Astrocyte of the cerebellum (primary cell): ENCODE measurements at regions not wholly inside any gene's neighbourhood (a gene's known extent, or its start where the extent isn't known, plus 50 kb on each side); places are given as distances from the start of the nearest gene placed in this dataset.

Experiments
- DNase-seq: peaks from one replicate; pipeline ENCODE4 v3.0.0-alpha.2; 2011; ENCODE audit warnings: low read depth
- H3K4me3 ChIP-seq: 2 replicates; pipeline ENCODE4 v1.5.1; 2011; ENCODE audit warnings: mild to moderate bottlenecking, low read depth, low read length, moderate library complexity
- in situ Hi-C: cut with HindIII; loops from 2 replicates; pipeline ENCODE4 v1.10.0; 2017; ENCODE audit warnings: low sequenced_read_pairs
- TF ChIP-seq, protein P1 (sequence below): IDR thresholded peaks from 2 replicates; pipeline ENCODE4 v1.5.1; 2012; ENCODE audit warnings: low read length, low read depth, moderate library complexity, mild to moderate bottlenecking; ENCODE audit errors: missing control alignments

DNA sequence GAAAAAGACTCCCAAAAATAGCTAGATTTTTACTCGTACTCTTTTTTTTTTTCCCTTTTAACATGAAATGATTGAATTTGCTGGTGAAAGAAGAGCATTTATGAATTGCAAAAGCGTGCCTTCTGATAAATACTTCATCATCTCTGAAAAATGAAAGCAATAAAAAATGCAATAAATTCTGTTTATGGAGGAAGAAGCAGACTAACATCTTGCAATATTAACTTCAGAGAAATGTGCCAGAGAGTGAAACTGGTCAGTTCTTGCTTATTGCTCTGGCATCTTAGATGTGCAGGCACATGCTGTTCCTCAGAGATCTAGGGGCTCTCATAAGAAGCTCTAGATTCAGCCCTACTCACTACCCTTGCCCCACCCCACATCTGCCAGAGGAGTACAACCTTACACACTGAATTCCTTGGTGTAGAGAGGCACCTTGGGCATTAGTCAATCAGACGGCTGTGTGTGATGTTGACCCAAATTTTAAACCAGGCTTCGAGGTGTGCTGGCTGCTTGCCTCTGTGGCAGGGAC is 891.1 kb upstream of the GHITM start:
- TF ChIP-seq, protein P1, sequence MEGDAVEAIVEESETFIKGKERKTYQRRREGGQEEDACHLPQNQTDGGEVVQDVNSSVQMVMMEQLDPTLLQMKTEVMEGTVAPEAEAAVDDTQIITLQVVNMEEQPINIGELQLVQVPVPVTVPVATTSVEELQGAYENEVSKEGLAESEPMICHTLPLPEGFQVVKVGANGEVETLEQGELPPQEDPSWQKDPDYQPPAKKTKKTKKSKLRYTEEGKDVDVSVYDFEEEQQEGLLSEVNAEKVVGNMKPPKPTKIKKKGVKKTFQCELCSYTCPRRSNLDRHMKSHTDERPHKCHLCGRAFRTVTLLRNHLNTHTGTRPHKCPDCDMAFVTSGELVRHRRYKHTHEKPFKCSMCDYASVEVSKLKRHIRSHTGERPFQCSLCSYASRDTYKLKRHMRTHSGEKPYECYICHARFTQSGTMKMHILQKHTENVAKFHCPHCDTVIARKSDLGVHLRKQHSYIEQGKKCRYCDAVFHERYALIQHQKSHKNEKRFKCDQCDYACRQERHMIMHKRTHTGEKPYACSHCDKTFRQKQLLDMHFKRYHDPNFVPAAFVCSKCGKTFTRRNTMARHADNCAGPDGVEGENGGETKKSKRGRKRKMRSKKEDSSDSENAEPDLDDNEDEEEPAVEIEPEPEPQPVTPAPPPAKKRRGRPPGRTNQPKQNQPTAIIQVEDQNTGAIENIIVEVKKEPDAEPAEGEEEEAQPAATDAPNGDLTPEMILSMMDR: no peak
- in situ Hi-C loops: no loop called here
- no peak for DNase-seq
- no peak overlapping the region for H3K4me3 ChIP-seq

DNA sequence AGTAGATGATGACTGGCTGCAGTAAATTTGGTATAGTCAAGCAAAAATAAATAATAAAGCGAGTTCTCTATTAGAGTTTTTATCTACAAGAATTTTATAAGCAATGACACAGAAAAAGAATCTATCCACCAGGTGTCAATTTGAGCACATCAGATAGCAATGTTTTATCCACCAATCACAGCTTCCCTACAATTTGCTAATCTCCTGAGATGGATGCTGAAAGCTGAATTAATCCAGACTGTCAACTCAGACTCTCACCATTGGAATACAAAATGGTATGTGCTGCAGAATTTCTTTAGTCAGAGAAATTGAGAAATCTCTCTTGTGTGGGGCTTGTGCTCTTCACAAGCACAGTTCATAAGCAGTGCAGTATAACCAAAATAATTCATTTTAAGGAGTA is 888.9 kb upstream of the GHITM start:
- no peak for DNase-seq
- in situ Hi-C loops: no loop called here
- no peak overlapping the region for H3K4me3 ChIP-seq
- TF ChIP-seq, protein P1: no peak

DNA sequence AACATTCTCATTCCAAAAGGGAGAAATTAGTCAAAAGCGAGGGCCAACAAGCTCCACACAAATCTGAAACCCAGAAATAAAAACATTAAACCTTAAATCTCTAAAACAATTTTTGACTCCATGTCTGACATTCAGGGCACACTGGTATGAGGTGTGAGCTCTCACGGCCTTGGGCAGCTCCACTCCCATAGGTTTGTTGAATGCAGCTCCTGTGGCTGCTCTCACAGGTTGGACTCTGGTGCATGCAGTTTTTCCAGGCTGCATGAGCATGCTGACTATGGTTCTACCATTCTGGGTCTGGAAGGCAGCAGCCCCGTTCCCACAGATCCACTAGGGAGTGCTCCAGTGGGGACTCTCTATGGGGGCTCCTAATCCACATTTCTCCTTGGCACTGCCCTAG is 887.1 kb upstream of the GHITM start:
- DNase-seq: no peak
- in situ Hi-C loops: no loop called here
- TF ChIP-seq, protein P1: no peak
- no peak overlapping the region for H3K4me3 ChIP-seq

DNA sequence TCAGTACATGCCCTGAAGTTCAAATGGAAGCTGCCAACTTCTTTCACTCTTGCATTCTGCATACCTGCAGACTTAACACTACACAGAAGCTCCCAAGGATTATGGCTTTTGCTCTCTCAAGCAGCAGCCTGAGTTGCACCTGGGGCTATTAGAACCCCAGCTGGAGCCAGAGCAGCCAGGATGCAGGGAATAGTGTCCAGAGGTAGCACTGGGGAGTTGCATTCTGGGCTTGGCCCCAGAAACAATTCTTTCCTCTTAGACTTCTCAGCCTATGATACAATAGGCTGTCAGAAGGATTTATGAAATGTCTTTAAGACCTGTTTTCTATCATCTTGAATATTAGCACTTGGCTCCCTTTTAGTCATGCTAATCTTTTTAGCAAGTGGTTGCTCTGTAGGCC is 886.7 kb upstream of the GHITM start:
- in situ Hi-C loops: no loop called here
- no peak overlapping the region for H3K4me3 ChIP-seq
- no peak for DNase-seq
- TF ChIP-seq, protein P1: no peak

DNA sequence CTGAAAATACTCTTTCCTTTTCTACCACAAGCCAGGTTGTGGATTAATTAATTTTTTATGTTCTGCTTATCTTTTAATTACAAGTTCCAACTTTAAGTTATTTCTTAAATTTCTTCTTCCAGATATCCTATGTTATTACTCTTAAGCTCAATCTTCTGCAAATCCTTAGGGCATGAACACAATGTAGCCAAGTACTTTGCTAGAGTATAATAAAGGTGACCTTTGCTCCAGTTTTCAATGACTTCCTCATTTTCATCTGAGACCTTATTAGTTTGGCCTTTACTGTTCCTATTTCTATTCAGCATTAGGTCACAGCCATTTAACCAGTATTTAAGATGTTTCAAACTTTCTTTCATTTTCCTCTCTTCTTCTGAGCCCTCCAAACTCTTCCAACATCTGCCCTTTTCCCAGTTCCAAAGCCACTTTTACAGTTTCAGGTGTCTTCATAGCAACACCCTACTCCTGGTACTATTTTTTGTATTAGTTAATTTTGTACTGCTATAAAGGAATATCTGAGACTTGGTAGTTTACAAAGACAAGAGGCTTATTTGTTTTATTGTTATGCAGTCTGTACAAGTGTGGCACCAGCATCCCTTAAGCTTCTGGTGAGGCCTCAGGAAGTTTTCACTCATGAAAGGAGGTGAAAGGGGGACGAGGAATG is 886.2 kb upstream of the GHITM start:
- H3K4me3 ChIP-seq: no peak overlapping the region
- in situ Hi-C loops: no loop called here
- DNase-seq: no peak
- TF ChIP-seq, protein P1: no peak

DNA sequence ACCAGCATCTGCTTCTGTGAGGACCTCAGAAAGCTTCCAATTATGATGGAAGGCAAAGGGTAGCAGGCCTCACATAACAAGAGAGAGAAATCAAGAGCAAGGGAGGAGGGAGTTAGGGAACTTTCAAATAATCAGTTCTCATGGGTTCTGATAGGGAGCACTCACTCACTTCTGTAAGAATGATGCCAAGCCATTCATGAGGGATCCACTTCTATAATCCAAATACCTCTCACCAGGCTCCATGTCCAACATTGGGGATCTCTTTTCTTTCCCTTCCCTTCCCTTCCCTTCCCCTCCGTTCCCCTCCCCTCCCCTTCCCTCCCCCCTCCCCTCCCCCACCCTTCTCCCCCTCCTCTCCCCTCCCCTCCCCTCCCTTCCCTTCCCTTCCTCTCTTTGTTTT is 884.6 kb upstream of the GHITM start:
- no peak for DNase-seq
- H3K4me3 ChIP-seq: no peak overlapping the region
- TF ChIP-seq, protein P1: no peak
- in situ Hi-C loops: no loop called here
